Activated CD8-positive, alpha-beta memory T cell treated with anti-CD3 and anti-CD28 coated beads for 1 hour (primary cell): ENCODE measurements at regions not wholly inside any gene's neighbourhood (a gene's known extent, or its start where the extent isn't known, plus 50 kb on each side); places are given as distances from the start of the nearest gene placed in this dataset.

ENCODE experiments used
- DNase-seq, 2 donors: peaks; one replicate each; pipeline ENCODE4 v3.0.0-alpha.2; 2020; ENCODE audit warnings: low read depth in 1 of 2; ENCODE audit errors: extremely low read depth in 1 of 2

- no peak for DNase-seq
Observed at GRCh38 chr14:99065551-99065950, 206.4 kb downstream of the BCL11B start.

- DNase-seq: no peak
Observed at GRCh38 chr14:99066378-99066777, 205.6 kb downstream of the BCL11B start.

GRCh38 chr14:99067141-99067920, 204.7 kb downstream of the BCL11B start:
- DNase-seq: no peak

GRCh38 chr14:99067927-99068326, 204.1 kb downstream of the BCL11B start:
- no peak for DNase-seq

GRCh38 chr14:99069946-99070345, 202.1 kb downstream of the BCL11B start:
- DNase-seq: no peak

- no peak for DNase-seq
Observed at GRCh38 chr14:99072433-99072832, 199.6 kb downstream of the BCL11B start.

GRCh38 chr14:99072956-99073355, 199.0 kb downstream of the BCL11B start:
- DNase-seq: no peak

- DNase-seq: no peak
Observed at GRCh38 chr14:99073431-99073830, 198.6 kb downstream of the BCL11B start.

GRCh38 chr14:99075061-99075460, 196.9 kb downstream of the BCL11B start:
- DNase-seq: no peak

- DNase-seq: no peak
Observed at GRCh38 chr14:99075771-99076375, 196.1 kb downstream of the BCL11B start.

- no peak for DNase-seq
Observed at GRCh38 chr14:99077076-99077843, 194.7 kb downstream of the BCL11B start.

GRCh38 chr14:99077844-99078236, 194.2 kb downstream of the BCL11B start:
- DNase-seq: no peak

GRCh38 chr14:99078426-99078825, 193.6 kb downstream of the BCL11B start:
- DNase-seq: no peak

- no peak for DNase-seq
Observed at GRCh38 chr14:99079061-99079727, 192.8 kb downstream of the BCL11B start.

- no peak for DNase-seq
Observed at GRCh38 chr14:99080306-99080705, 191.7 kb downstream of the BCL11B start.

- DNase-seq: no peak
Observed at GRCh38 chr14:99081156-99081765, 190.7 kb downstream of the BCL11B start.

GRCh38 chr14:99081880-99082279, 190.1 kb downstream of the BCL11B start:
- no peak for DNase-seq

GRCh38 chr14:99093532-99094517, 178.2 kb downstream of the BCL11B start:
- no peak for DNase-seq

GRCh38 chr14:99094901-99095300, 177.1 kb downstream of the BCL11B start:
- no peak for DNase-seq

GRCh38 chr14:99095369-99095768, 176.6 kb downstream of the BCL11B start:
- no peak for DNase-seq
